K562 (cell line): ENCODE measurements at regions not wholly inside any gene's neighbourhood (a gene's known extent, or its start where the extent isn't known, plus 50 kb on each side); places are given as distances from the start of the nearest gene placed in this dataset.

Source experiments
- ATAC-seq: fragments of 200-7000 bp; cut with Tn5 transposase; 3 replicates; pipeline ENCODE4 v1.9.1; 2020; ENCODE audit warnings: moderate library complexity
- BruUV-seq: library from RNA; stranded (reverse); fragments of 400-500 nt; replicated peaks from 2 replicates; lab custom pipeline; 2021; lab: Mats Ljungman, UMichigan
- CTCF ChIA-PET: fragments of 300-600 bp; formaldehyde crosslinking; extraction: SDS; loops from one replicate; lab custom pipeline; 2021; ENCODE audit warnings: low intra/inter-chr PET ratio; lab: Yijun Ruan, JAX
- POLR2A ChIA-PET: fragments of 300-600, 350-650 bp; sonication (Branson Sonifier 250); formaldehyde crosslinking; extraction: SDS; loops from one replicate; lab custom pipeline; 2021; ENCODE audit warnings: antibody characterized with exemption, inconsistent platforms; lab: Yijun Ruan, JAX
- DNase-seq, 4 experiments: peaks; one replicate each; pipeline versions ENCODE4 v3.0.0 to v3.0.0-alpha.2; 2011 to 2018; ENCODE audit warnings: low spot score in 3 of 4, mixed read lengths in 3 of 4; ENCODE audit errors: extremely low read depth in 1 of 4
- FAIRE-seq: peaks from 2 replicates; lab custom pipeline; 2011; peaks lifted over from hg19 to GRCh38; lab: Jason Lieb, UNC
- H2AFZ ChIP-seq: 2 replicates; pipeline ENCODE4 v1.6.0; 2011; ENCODE audit warnings: low read depth, low read length, control low read depth, inconsistent platforms
- H3K27ac ChIP-seq: fragments of 200-600 bp; 3 replicates; pipeline ENCODE4 v1.8.0; 2011; ENCODE audit warnings: low read depth, mild to moderate bottlenecking, control low read depth, inconsistent platforms, low read length, moderate library complexity, mixed read lengths; ENCODE audit errors: extremely low read depth
- H3K27me3 ChIP-seq, 2 experiments: fragments of 300-600 bp in 1 of 2; 2 replicates in 1 of 2; 3 replicates in 1 of 2; pipeline versions ENCODE4 v1.6.0 to v1.8.0; 2011; ENCODE audit warnings: inconsistent platforms in 2 of 2, low read length in 2 of 2, mild to moderate bottlenecking in 1 of 2, mixed read lengths in 1 of 2, moderate library complexity in 1 of 2; ENCODE audit not compliant: control insufficient read depth in 2 of 2, insufficient read depth in 2 of 2
- H3K36me3 ChIP-seq: fragments of 300-600 bp; 3 replicates; pipeline ENCODE4 v1.8.0; 2011; ENCODE audit warnings: mild to moderate bottlenecking, low read length, inconsistent platforms; ENCODE audit not compliant: control insufficient read depth, insufficient read depth
- H3K4me1 ChIP-seq, 2 experiments: fragments of 200-600 bp in 1 of 2; replicated peaks in 1 of 2; 2 replicates in 1 of 2; 3 replicates in 1 of 2; pipeline versions ENCODE4 v1.5.1 to v1.8.0; 2011; ENCODE audit warnings: inconsistent platforms in 2 of 2, low read length in 2 of 2, mild to moderate bottlenecking in 1 of 2, mixed read lengths in 1 of 2, moderate library complexity in 1 of 2; ENCODE audit not compliant: control insufficient read depth in 2 of 2, insufficient read depth in 2 of 2
- H3K4me2 ChIP-seq: 2 replicates; pipeline ENCODE4 v1.6.1; 2011; ENCODE audit warnings: low read length, control low read depth, inconsistent platforms, mixed read lengths; ENCODE audit not compliant: insufficient read depth
- H3K4me3 ChIP-seq: fragments of 200-600 bp; sonication (generic), shearing (Covaris generic); 2 replicates; pipeline ENCODE4 v1.5.1; 2016; ENCODE audit warnings: control low read depth, inconsistent platforms
- H3K79me2 ChIP-seq: fragments of 200-600 bp; 3 replicates; pipeline ENCODE4 v1.8.0; 2011; ENCODE audit warnings: low read length, inconsistent platforms; ENCODE audit not compliant: control insufficient read depth, insufficient read depth
- H3K9ac ChIP-seq, 2 experiments: 2 replicates each; pipeline versions ENCODE4 v1.6.0 to v1.6.1; 2011; ENCODE audit warnings: low read depth in 2 of 2, low read length in 2 of 2, control low read depth in 1 of 2, inconsistent platforms in 1 of 2, mild to moderate bottlenecking in 1 of 2, mixed read lengths in 1 of 2; ENCODE audit not compliant: insufficient read depth in 1 of 2
- H3K9me1 ChIP-seq: one replicate; pipeline ENCODE4 v1.6.0; 2011; ENCODE audit warnings: inconsistent platforms, mild to moderate bottlenecking, low read length, moderate library complexity; ENCODE audit not compliant: control insufficient read depth, insufficient read depth
- H3K9me3 ChIP-seq: replicated peaks from 2 replicates; pipeline ENCODE4 v1.5.1; 2011; ENCODE audit warnings: low read depth, low read length, inconsistent platforms; ENCODE audit not compliant: control insufficient read depth, insufficient read depth
- H4K20me1 ChIP-seq: replicated peaks from 2 replicates; pipeline ENCODE4 v1.6.1; 2011; ENCODE audit warnings: low read length, inconsistent platforms, mixed read lengths; ENCODE audit not compliant: control insufficient read depth, insufficient read depth
- ESRRB ChIP-seq: fragments of 250-450 bp; sonication (Bioruptor Pico); IDR thresholded peaks from 2 replicates; pipeline ENCODE4 v1.5.0; 2020; ENCODE audit warnings: mild to moderate bottlenecking, moderate library complexity, borderline replicate concordance
- HDAC8 ChIP-seq: fragments of 450-650 bp; IDR thresholded peaks from 2 replicates; pipeline ENCODE4 v1.6.1; 2016; ENCODE audit warnings: mild to moderate bottlenecking, missing genetic modification characterization, moderate library complexity, missing compliant biosample characterization
- MECOM ChIP-seq: fragments of 250-450 bp; sonication (Bioruptor Pico); IDR thresholded peaks from 2 replicates; pipeline ENCODE4 v1.8.0; 2022; ENCODE audit warnings: inconsistent platforms
- OTX1 ChIP-seq: fragments of 450-650 bp; formaldehyde crosslinking; IDR thresholded peaks from 2 replicates; pipeline ENCODE4 v1.4.0; 2022; ENCODE audit warnings: mild to moderate bottlenecking
- PREB ChIP-seq: sonication (generic); formaldehyde crosslinking; IDR thresholded peaks from 2 replicates; pipeline ENCODE4 v1.8.1; 2023; ENCODE audit warnings: mild to moderate bottlenecking, missing genetic modification reagents
- SNIP1 ChIP-seq: fragments of 450-650 bp; IDR thresholded peaks from 2 replicates; pipeline ENCODE4 v1.7.1; 2017; ENCODE audit warnings: low read depth, mild to moderate bottlenecking
- ZBTB8A ChIP-seq: fragments of 450-650 bp; IDR thresholded peaks from 2 replicates; pipeline ENCODE4 v1.6.1; 2018; ENCODE audit warnings: mild to moderate bottlenecking, moderate library complexity; ENCODE audit not compliant: partially characterized antibody
- ZKSCAN1 ChIP-seq: fragments of 150-350 bp; IDR thresholded peaks from 2 replicates; pipeline ENCODE4 v1.6.1; 2016; ENCODE audit warnings: low read depth, low read length
- WGBS: fragments of 100-300 bp; shearing (Covaris generic); methylation state at CpG from one replicate; pipeline ENCODE4 v1.1.6; 2016; ENCODE audit warnings: low coverage, mixed read lengths; ENCODE audit not compliant: insufficient coverage; ENCODE audit errors: missing lambda C conversion rate; 5-methylcytosine and 5-hydroxymethylcytosine counted together
- in situ Hi-C: fragments of 300-500 bp; cut with MboI; formaldehyde crosslinking; loops from 4 replicates; pipeline ENCODE4 v1.15.0; 2018; ENCODE audit warnings: inconsistent platforms, mixed read lengths
- intact Hi-C: fragments of 100-400 bp; cut with micrococcal nuclease; formaldehyde crosslinking; loops from 2 replicates; pipeline ENCODE4 v1.14.2; 2022
- TF ChIP-seq, protein P1 (sequence below): IDR thresholded peaks from 3 replicates; pipeline ENCODE4 v1.6.1; 2011; ENCODE audit warnings: borderline replicate concordance, mild to moderate bottlenecking; ENCODE audit not compliant: insufficient read length, insufficient read depth
- TF ChIP-seq, protein P2 (sequence below): fragments of 450-650 bp; conservative IDR thresholded peaks from 2 replicates; pipeline ENCODE4 v1.6.1; 2016; ENCODE audit warnings: missing genetic modification characterization, low read depth, mild to moderate bottlenecking, missing compliant biosample characterization, moderate library complexity
- TF ChIP-seq, protein P3 (sequence below): IDR thresholded peaks from 2 replicates; pipeline ENCODE4 v1.6.1; 2011; ENCODE audit not compliant: insufficient read length; ENCODE audit errors: extremely low read depth

DNA sequence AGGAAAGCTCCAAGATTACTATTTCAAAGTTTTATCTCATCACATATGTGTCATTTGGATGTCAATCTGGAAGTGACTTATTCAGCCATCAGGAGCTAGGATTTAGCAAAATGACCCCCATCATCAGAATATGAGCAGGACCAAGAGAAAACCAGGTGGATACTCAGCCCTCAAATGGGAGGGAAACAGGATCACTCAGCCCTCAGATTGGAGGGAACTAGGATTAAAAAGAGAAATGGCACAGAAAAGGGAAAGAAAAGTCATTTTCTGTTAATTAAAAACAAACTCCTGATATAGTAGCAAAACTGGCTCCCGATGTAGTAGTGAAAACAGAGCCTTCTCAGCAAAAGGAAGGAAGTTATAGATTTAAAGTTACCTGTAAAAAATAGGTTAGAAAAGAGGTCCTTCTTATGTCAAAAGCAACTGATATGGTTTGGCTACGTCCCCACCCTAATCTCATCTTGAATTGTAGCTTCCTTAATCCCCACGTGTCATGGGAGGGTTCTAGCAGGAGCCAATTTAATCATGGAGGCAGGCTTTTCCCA, 69.0 kb upstream of the MYCN start:
- no peaks in the 10 kb centered on the region for H3K9me3 ChIP-seq
- no peaks in the 10 kb centered on the region for H3K9me1 ChIP-seq
- no peak for DNase-seq
- in situ Hi-C loops (no loop called here), intact Hi-C loops (no loop called here)
- FAIRE-seq: no peak
- no peak overlapping the region for H3K4me3 ChIP-seq
- 0% methylated on average over 3 of the region's 3 CpGs for WGBS
- H3K79me2 ChIP-seq: no peaks in the 10 kb centered on the region
- H2AFZ ChIP-seq: no peak overlapping the region
- H3K4me2 ChIP-seq: no peak overlapping the region
- peaks cover 0 to 5% of the 10 kb centered on the region in 2 experiments; a peak in 1 of 5 replicates for H3K27me3 ChIP-seq
- H3K36me3 ChIP-seq: no peaks in the 10 kb centered on the region
- ChIA-PET CTCF (no interaction called here), POLR2A (interaction anchor here (0.7 kb wide), 1 partner anchor 743 kb away, joined by 4 read pairs; no protein-coding TSS in a partner anchor)
- H3K27ac ChIP-seq: no peak overlapping the region
- ATAC-seq: no peak
- no peaks in the 10 kb centered on the region for H3K4me1 ChIP-seq
- H4K20me1 ChIP-seq: no peaks in the 10 kb centered on the region
- H3K9ac ChIP-seq: no peak overlapping the region
- no TSS peak for BruUV-seq
- TF ChIP-seq MECOM (CRISPR knock-in tag) (no peak), ZBTB8A (no peak), SNIP1 (no peak), HDAC8 (tag) (no peak), ZKSCAN1 (no peak), PREB (no peak), OTX1 (CRISPR knock-in tag) (no peak), ESRRB (no peak)
- TF ChIP-seq, protein P1, sequence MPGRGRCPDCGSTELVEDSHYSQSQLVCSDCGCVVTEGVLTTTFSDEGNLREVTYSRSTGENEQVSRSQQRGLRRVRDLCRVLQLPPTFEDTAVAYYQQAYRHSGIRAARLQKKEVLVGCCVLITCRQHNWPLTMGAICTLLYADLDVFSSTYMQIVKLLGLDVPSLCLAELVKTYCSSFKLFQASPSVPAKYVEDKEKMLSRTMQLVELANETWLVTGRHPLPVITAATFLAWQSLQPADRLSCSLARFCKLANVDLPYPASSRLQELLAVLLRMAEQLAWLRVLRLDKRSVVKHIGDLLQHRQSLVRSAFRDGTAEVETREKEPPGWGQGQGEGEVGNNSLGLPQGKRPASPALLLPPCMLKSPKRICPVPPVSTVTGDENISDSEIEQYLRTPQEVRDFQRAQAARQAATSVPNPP: no peak
- TF ChIP-seq, protein P2, sequence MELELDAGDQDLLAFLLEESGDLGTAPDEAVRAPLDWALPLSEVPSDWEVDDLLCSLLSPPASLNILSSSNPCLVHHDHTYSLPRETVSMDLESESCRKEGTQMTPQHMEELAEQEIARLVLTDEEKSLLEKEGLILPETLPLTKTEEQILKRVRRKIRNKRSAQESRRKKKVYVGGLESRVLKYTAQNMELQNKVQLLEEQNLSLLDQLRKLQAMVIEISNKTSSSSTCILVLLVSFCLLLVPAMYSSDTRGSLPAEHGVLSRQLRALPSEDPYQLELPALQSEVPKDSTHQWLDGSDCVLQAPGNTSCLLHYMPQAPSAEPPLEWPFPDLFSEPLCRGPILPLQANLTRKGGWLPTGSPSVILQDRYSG (tag): no peak
- TF ChIP-seq, protein P3, sequence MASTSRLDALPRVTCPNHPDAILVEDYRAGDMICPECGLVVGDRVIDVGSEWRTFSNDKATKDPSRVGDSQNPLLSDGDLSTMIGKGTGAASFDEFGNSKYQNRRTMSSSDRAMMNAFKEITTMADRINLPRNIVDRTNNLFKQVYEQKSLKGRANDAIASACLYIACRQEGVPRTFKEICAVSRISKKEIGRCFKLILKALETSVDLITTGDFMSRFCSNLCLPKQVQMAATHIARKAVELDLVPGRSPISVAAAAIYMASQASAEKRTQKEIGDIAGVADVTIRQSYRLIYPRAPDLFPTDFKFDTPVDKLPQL: no peak
